Glutamatergic neuron (in vitro differentiated cells): ENCODE measurements at regions not wholly inside any gene's neighbourhood (a gene's known extent, or its start where the extent isn't known, plus 50 kb on each side); places are given as distances from the start of the nearest gene placed in this dataset.

ENCODE experiments used
- DNase-seq: peaks from one replicate; pipeline ENCODE4 v3.0.0; 2022
- H3K27ac Mint-ChIP-seq: one replicate; pipeline ENCODE4 v1.8.0; 2020; ENCODE audit warnings: mild to moderate bottlenecking, mixed read lengths, inconsistent platforms; ENCODE audit not compliant: unreplicated experiment
- H3K27me3 Mint-ChIP-seq: one replicate; pipeline ENCODE4 v1.8.0; 2020; ENCODE audit warnings: mild to moderate bottlenecking, moderate library complexity, mixed read lengths, inconsistent platforms; ENCODE audit not compliant: unreplicated experiment
- H3K36me3 Mint-ChIP-seq: one replicate; pipeline ENCODE4 v1.8.0; 2020; ENCODE audit warnings: mild to moderate bottlenecking, mixed read lengths, inconsistent platforms; ENCODE audit not compliant: unreplicated experiment
- H3K4me1 Mint-ChIP-seq: one replicate; pipeline ENCODE4 v1.8.0; 2020; ENCODE audit warnings: mild to moderate bottlenecking, low read depth, mixed read lengths, inconsistent platforms; ENCODE audit not compliant: unreplicated experiment
- H3K4me3 Mint-ChIP-seq: one replicate; pipeline ENCODE4 v1.8.0; 2020; ENCODE audit warnings: mild to moderate bottlenecking, mixed read lengths, inconsistent platforms; ENCODE audit not compliant: unreplicated experiment
- H3K9me3 Mint-ChIP-seq: one replicate; pipeline ENCODE4 v1.8.0; 2020; ENCODE audit warnings: mild to moderate bottlenecking, moderate library complexity, mixed read lengths, inconsistent platforms; ENCODE audit not compliant: unreplicated experiment
- TF ChIP-seq, protein P1 (sequence below): fragments of 200-600 bp; sonication (generic); IDR thresholded peaks from one replicate; pipeline ENCODE4 v1.5.0; 2021; ENCODE audit not compliant: partially characterized antibody, unreplicated experiment

- Mint-ChIP-seq H3K27ac (no peak overlapping the region), H3K4me1 (peaks cover 20% of the 10 kb centered on the region), H3K4me3 (no peak overlapping the region), H3K36me3 (no peaks in the 10 kb centered on the region), H3K9me3 (peaks cover 6% of the 10 kb centered on the region), H3K27me3 (peaks cover 8% of the 10 kb centered on the region)
- DNase-seq, result no peak
- TF ChIP-seq, protein P1, sequence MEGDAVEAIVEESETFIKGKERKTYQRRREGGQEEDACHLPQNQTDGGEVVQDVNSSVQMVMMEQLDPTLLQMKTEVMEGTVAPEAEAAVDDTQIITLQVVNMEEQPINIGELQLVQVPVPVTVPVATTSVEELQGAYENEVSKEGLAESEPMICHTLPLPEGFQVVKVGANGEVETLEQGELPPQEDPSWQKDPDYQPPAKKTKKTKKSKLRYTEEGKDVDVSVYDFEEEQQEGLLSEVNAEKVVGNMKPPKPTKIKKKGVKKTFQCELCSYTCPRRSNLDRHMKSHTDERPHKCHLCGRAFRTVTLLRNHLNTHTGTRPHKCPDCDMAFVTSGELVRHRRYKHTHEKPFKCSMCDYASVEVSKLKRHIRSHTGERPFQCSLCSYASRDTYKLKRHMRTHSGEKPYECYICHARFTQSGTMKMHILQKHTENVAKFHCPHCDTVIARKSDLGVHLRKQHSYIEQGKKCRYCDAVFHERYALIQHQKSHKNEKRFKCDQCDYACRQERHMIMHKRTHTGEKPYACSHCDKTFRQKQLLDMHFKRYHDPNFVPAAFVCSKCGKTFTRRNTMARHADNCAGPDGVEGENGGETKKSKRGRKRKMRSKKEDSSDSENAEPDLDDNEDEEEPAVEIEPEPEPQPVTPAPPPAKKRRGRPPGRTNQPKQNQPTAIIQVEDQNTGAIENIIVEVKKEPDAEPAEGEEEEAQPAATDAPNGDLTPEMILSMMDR, result no peak
Observed at GRCh38 chr17:72305472-72305871, 184.7 kb downstream of the SOX9 start.

GRCh38 chr17:72306037-72306436, 185.2 kb downstream of the SOX9 start:
- TF ChIP-seq, protein P1, result no peak
- Mint-ChIP-seq H3K27me3 (peaks cover 8% of the 10 kb centered on the region), H3K4me1 (peaks cover 20% of the 10 kb centered on the region), H3K27ac (no peak overlapping the region), H3K36me3 (no peaks in the 10 kb centered on the region), H3K9me3 (peaks cover 6% of the 10 kb centered on the region), H3K4me3 (no peak overlapping the region)
- DNase-seq, result no peak

DNA sequence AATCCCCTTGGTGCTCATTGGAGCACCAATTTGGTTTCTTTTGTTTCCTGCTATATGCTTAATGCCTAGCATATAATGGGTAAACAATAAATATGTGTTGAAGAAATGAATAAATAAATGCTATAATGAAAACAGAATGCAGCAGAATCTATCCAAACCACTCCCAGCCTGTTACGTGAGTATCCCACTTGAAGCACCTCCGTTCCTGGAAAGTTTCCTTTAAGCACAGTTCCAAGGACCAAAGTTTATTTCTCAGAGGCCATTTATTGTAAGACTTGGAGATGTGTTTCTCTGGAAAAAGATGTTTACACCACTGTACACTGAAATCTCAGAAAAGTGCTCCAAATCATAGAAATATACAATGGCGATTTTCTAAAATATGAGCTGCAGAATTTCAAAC, 187.0 kb downstream of the SOX9 start:
- DNase-seq, result no peak
- no peaks in the 10 kb centered on the region for H3K36me3 Mint-ChIP-seq

DNA sequence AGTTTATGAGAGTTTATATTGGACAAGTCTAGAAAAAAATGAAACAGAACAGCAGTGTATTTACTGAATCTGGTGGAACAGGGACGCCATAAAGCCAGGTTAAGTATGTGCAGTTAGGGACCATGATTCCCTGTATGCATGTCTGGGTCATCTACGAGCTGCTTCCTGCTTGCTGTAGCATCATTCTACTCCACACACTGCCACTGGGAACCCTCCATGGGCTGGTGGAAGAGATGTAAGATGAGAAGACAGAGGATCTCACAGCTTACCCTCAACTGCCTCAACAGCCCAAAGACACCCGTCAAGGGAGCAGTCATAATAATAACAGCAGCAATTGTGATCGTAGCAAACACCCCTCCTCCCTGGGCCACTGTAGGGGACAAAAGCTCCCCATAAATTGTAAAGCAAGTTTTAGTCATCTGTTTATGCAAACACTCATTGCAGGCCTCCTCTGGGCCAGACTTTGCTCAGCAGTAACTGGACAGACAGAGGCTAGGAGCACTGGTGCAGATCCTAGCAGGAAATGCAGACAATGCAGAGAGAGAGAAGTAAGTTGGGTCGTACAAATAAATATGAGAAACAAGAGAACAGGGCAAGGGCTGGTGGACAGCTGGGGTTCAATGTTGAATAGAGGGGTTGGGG, 188.0 kb downstream of the SOX9 start:
- Mint-ChIP-seq H3K9me3 (peaks cover 4% of the 10 kb centered on the region), H3K4me1 (peaks cover 20% of the 10 kb centered on the region), H3K27ac (no peak overlapping the region), H3K4me3 (no peak overlapping the region), H3K36me3 (no peaks in the 10 kb centered on the region), H3K27me3 (peaks cover 6% of the 10 kb centered on the region)
- TF ChIP-seq, protein P1, result no peak
- no peak for DNase-seq

More for the DNA sequence above, 187.0 kb downstream of the SOX9 start:
- Mint-ChIP-seq H3K9me3 (peaks cover 4% of the 10 kb centered on the region), H3K4me3 (no peak overlapping the region), H3K4me1 (peaks cover 20% of the 10 kb centered on the region), H3K27ac (no peak overlapping the region), H3K27me3 (peaks cover 6% of the 10 kb centered on the region)
- TF ChIP-seq, protein P1, result no peak

GRCh38 chr17:72311004-72311403, 190.2 kb downstream of the SOX9 start:
- TF ChIP-seq, protein P1, result no peak
- Mint-ChIP-seq H3K27me3 (peaks cover 6% of the 10 kb centered on the region), H3K4me3 (no peak overlapping the region), H3K36me3 (no peaks in the 10 kb centered on the region), H3K27ac (no peak overlapping the region), H3K9me3 (peaks cover 4% of the 10 kb centered on the region), H3K4me1 (peaks cover 17% of the 10 kb centered on the region)
- no peak for DNase-seq
